GM21390 (cell line): ENCODE measurements at regions not wholly inside any gene's neighbourhood (a gene's known extent, or its start where the extent isn't known, plus 50 kb on each side); places are given as distances from the start of the nearest gene placed in this dataset.

Experiments used
- ATAC-seq: cut with Tn5 transposase; IDR thresholded peaks from one replicate; pipeline ENCODE4 v1.9.1; 2021; ENCODE audit not compliant: unreplicated experiment

GRCh38 chr10:21209495-21209894 is 312.4 kb upstream of the NEBL start:
- no peak for ATAC-seq

GRCh38 chr10:21208666-21209316 is 311.7 kb upstream of the NEBL start:
- ATAC-seq = no peak

- no peak for ATAC-seq
Observed at GRCh38 chr10:21207852-21208646, 310.9 kb upstream of the NEBL start.

GRCh38 chr10:21205328-21205727 is 308.2 kb upstream of the NEBL start:
- no peak for ATAC-seq

GRCh38 chr10:21203473-21204107 is 306.5 kb upstream of the NEBL start:
- ATAC-seq = no peak

- no peak for ATAC-seq
Observed at GRCh38 chr10:21202776-21203462, 305.8 kb upstream of the NEBL start.

- no peak for ATAC-seq
Observed at GRCh38 chr10:21199501-21199900, 302.4 kb upstream of the NEBL start.

GRCh38 chr10:21197838-21198237 is 300.7 kb upstream of the NEBL start:
- no peak for ATAC-seq

GRCh38 chr10:21196822-21197395 is 299.8 kb upstream of the NEBL start:
- ATAC-seq = no peak

- ATAC-seq = no peak
Observed at GRCh38 chr10:21195252-21195651, 298.1 kb upstream of the NEBL start.

GRCh38 chr10:21194510-21194993 is 297.4 kb upstream of the NEBL start:
- no peak for ATAC-seq

- no peak for ATAC-seq
Observed at GRCh38 chr10:21193196-21193595, 296.1 kb upstream of the NEBL start.

GRCh38 chr10:21191512-21191911 is 294.4 kb upstream of the NEBL start:
- no peak for ATAC-seq

GRCh38 chr10:21184984-21185383 is 287.9 kb upstream of the NEBL start:
- ATAC-seq = no peak

- no peak for ATAC-seq
Observed at GRCh38 chr10:21184216-21184615, 287.1 kb upstream of the NEBL start.

- no peak for ATAC-seq
Observed at GRCh38 chr10:21183025-21183424, 285.9 kb upstream of the NEBL start.

GRCh38 chr10:21181451-21181850 is 284.3 kb upstream of the NEBL start:
- ATAC-seq = no peak

- no peak for ATAC-seq
Observed at GRCh38 chr10:21180604-21181003, 283.5 kb upstream of the NEBL start.

- ATAC-seq = no peak
Observed at GRCh38 chr10:21176934-21177480, 279.9 kb upstream of the NEBL start.

- ATAC-seq = no peak
Observed at GRCh38 chr10:21175797-21176196, 278.7 kb upstream of the NEBL start.
